WTC11 (cell line): ENCODE measurements at regions not wholly inside any gene's neighbourhood (a gene's known extent, or its start where the extent isn't known, plus 50 kb on each side); places are given as distances from the start of the nearest gene placed in this dataset.

Experiments used
- ATAC-seq: fragments of 200-7000 bp; cut with Tn5 transposase; 2 replicates; pipeline ENCODE4 v1.10.0; 2021; ENCODE audit warnings: mild to moderate bottlenecking, moderate library complexity
- CTCF ChIA-PET: fragments of 300-600 bp; sonication (Branson Sonifier 250); formaldehyde crosslinking; loops from one replicate; lab custom pipeline; 2021; ENCODE audit warnings: antibody characterized with exemption; lab: Charles Lee
- POLR2A ChIA-PET: fragments of 350-600 bp; sonication (Branson Sonifier 250); formaldehyde crosslinking; loops from one replicate; lab custom pipeline; 2021; ENCODE audit warnings: antibody characterized with exemption; lab: Charles Lee
- DNase-seq: peaks from one replicate; pipeline ENCODE4 v3.0.0; 2021; ENCODE audit warnings: low spot score
- H3K27ac Mint-ChIP-seq: 2 replicates; pipeline ENCODE4 v1.8.0; 2021; ENCODE audit warnings: mixed read lengths
- H3K27me3 Mint-ChIP-seq: 2 replicates; pipeline ENCODE4 v1.8.0; 2021; ENCODE audit warnings: low read depth, mild to moderate bottlenecking, moderate library complexity, mixed read lengths
- H3K36me3 Mint-ChIP-seq: 2 replicates; pipeline ENCODE4 v1.8.0; 2021; ENCODE audit warnings: mixed read lengths
- H3K4me1 Mint-ChIP-seq: 2 replicates; pipeline ENCODE4 v1.8.0; 2022; ENCODE audit warnings: mixed read lengths
- H3K4me3 Mint-ChIP-seq: 2 replicates; pipeline ENCODE4 v1.8.0; 2021; ENCODE audit warnings: mild to moderate bottlenecking, moderate library complexity, mixed read lengths
- H3K9me3 Mint-ChIP-seq: 2 replicates; pipeline ENCODE4 v1.8.0; 2021; ENCODE audit warnings: mixed read lengths
- ATF1 ChIP-seq: sonication (generic); formaldehyde crosslinking; IDR thresholded peaks from 2 replicates; pipeline ENCODE4 v1.8.1; 2023; ENCODE audit warnings: mild to moderate bottlenecking, moderate library complexity, missing genetic modification reagents
- CREM ChIP-seq: sonication (generic); formaldehyde crosslinking; IDR thresholded peaks from 2 replicates; pipeline ENCODE4 v1.8.1; 2022; ENCODE audit warnings: mild to moderate bottlenecking, missing genetic modification reagents, moderate library complexity
- ESRRA ChIP-seq: sonication (generic); formaldehyde crosslinking; IDR thresholded peaks from 2 replicates; pipeline ENCODE4 v1.8.1; 2022; ENCODE audit warnings: mild to moderate bottlenecking, missing genetic modification reagents, borderline replicate concordance
- ETV6 ChIP-seq: sonication (generic); formaldehyde crosslinking; IDR thresholded peaks from 2 replicates; pipeline ENCODE4 v1.8.1; 2022; ENCODE audit warnings: mild to moderate bottlenecking, missing genetic modification reagents
- FOXP4 ChIP-seq: sonication (generic); formaldehyde crosslinking; IDR thresholded peaks from 2 replicates; pipeline ENCODE4 v1.8.0; 2022; ENCODE audit warnings: mild to moderate bottlenecking, missing genetic modification reagents
- MXD4 ChIP-seq: fragments of 250-450 bp; sonication (Bioruptor Pico); IDR thresholded peaks from 2 replicates; pipeline ENCODE4 v1.8.0; 2021; ENCODE audit warnings: mild to moderate bottlenecking, moderate library complexity, borderline replicate concordance
- NFATC4 ChIP-seq: fragments of 250-450 bp; sonication (Bioruptor Pico); IDR thresholded peaks from 2 replicates; pipeline ENCODE4 v1.9.0; 2021; ENCODE audit warnings: mild to moderate bottlenecking
- NFYB ChIP-seq: sonication (generic); formaldehyde crosslinking; conservative IDR thresholded peaks from 2 replicates; pipeline ENCODE4 v1.8.0; 2022; ENCODE audit warnings: low read depth, missing genetic modification reagents
- NR3C1 ChIP-seq: sonication (generic); formaldehyde crosslinking; conservative IDR thresholded peaks from 2 replicates; pipeline ENCODE4 v1.8.1; 2023; ENCODE audit warnings: low read depth, mild to moderate bottlenecking, missing genetic modification reagents
- OVOL2 ChIP-seq: fragments of 250-450 bp; sonication (Bioruptor Pico); IDR thresholded peaks from 2 replicates; pipeline ENCODE4 v1.9.0; 2021; ENCODE audit warnings: mild to moderate bottlenecking, borderline replicate concordance
- SMAD4 ChIP-seq: sonication (generic); formaldehyde crosslinking; IDR thresholded peaks from 2 replicates; pipeline ENCODE4 v1.8.0; 2022; ENCODE audit warnings: mild to moderate bottlenecking, missing genetic modification reagents
- TEAD4 ChIP-seq: sonication (generic); formaldehyde crosslinking; IDR thresholded peaks from 2 replicates; pipeline ENCODE4 v1.8.0; 2022; ENCODE audit warnings: mild to moderate bottlenecking, missing genetic modification reagents
- ZNF121 ChIP-seq: sonication (generic); formaldehyde crosslinking; IDR thresholded peaks from 2 replicates; pipeline ENCODE4 v1.8.0; 2023; ENCODE audit warnings: missing genetic modification reagents
- ZNF219 ChIP-seq: sonication (generic); formaldehyde crosslinking; IDR thresholded peaks from 2 replicates; pipeline ENCODE4 v1.8.0; 2023; ENCODE audit warnings: missing genetic modification reagents, mild to moderate bottlenecking, borderline replicate concordance
- ZNF317 ChIP-seq: sonication (generic); formaldehyde crosslinking; IDR thresholded peaks from 2 replicates; pipeline ENCODE4 v1.8.1; 2023; ENCODE audit warnings: low read depth, mild to moderate bottlenecking, moderate library complexity, missing genetic modification reagents, borderline replicate concordance
- ZNF423 ChIP-seq: fragments of 250-450 bp; sonication (Bioruptor Pico); IDR thresholded peaks from 2 replicates; pipeline ENCODE4 v2.1.2; 2022; ENCODE audit warnings: mild to moderate bottlenecking, moderate library complexity
- ZNF671 ChIP-seq: fragments of 250-450 bp; sonication (Bioruptor Pico); IDR thresholded peaks from 2 replicates; pipeline ENCODE4 v1.8.0; 2021; ENCODE audit warnings: mild to moderate bottlenecking
- TF ChIP-seq, protein P1 (sequence below): sonication (generic); formaldehyde crosslinking; IDR thresholded peaks from 2 replicates; pipeline ENCODE4 v1.8.0; 2022; ENCODE audit warnings: missing genetic modification reagents
- TF ChIP-seq, protein P2 (sequence below): sonication (generic); formaldehyde crosslinking; IDR thresholded peaks from 2 replicates; pipeline ENCODE4 v1.8.1; 2023; ENCODE audit warnings: mild to moderate bottlenecking, missing genetic modification reagents
- TF ChIP-seq, protein P3 (sequence below): sonication (generic); formaldehyde crosslinking; conservative IDR thresholded peaks from 2 replicates; pipeline ENCODE4 v1.8.1; 2022; ENCODE audit warnings: mild to moderate bottlenecking, missing genetic modification reagents

- no peak for TF ChIP-seq ZNF121 (CRISPR knock-in tag)
- TF ChIP-seq ZNF423 (CRISPR knock-in tag), result no peak
- no peak for TF ChIP-seq ETV6
- TF ChIP-seq ZNF671 (CRISPR knock-in tag), result no peak
- ChIA-PET CTCF (no interaction called here), POLR2A (no interaction called here)
- no peak overlapping the region for H3K27ac Mint-ChIP-seq
- no peaks in the 10 kb centered on the region for H3K36me3 Mint-ChIP-seq
- H3K27me3 Mint-ChIP-seq, result no peaks in the 10 kb centered on the region
- peaks cover 13% of the 10 kb centered on the region for H3K9me3 Mint-ChIP-seq
- H3K4me1 Mint-ChIP-seq, result no peaks in the 10 kb centered on the region
- no peak for DNase-seq
- ATAC-seq, result no peak
- H3K4me3 Mint-ChIP-seq, result no peak overlapping the region
Measured at GRCh38 chr2:104774631-104775030, 79.3 kb upstream of the POU3F3 start.

DNA sequence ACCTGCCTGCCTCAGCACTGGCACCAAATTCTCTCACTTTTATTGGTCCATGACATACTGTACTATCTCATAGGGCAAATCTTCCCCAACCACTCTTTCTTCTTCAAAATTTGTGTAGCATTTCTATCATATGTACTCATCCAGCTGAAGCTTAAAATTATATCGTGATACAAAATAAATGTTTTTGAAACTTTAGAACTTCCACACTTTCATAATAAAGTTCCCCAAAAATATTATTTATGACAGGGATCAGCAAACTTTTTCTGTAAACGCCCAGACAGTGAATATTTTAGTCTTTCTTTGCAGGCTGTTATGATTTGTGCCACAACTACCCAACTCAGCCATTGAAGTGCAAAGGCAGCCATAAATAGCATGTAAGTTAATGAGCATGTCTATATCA lies 76.2 kb upstream of the POU3F3 start:
- Mint-ChIP-seq H3K36me3 (no peaks in the 10 kb centered on the region), H3K4me3 (no peak overlapping the region), H3K27me3 (no peaks in the 10 kb centered on the region), H3K4me1 (no peaks in the 10 kb centered on the region)
- no peak for TF ChIP-seq NFYB
- no peak for TF ChIP-seq ESRRA (CRISPR knock-in tag)
- TF ChIP-seq, protein P1, sequence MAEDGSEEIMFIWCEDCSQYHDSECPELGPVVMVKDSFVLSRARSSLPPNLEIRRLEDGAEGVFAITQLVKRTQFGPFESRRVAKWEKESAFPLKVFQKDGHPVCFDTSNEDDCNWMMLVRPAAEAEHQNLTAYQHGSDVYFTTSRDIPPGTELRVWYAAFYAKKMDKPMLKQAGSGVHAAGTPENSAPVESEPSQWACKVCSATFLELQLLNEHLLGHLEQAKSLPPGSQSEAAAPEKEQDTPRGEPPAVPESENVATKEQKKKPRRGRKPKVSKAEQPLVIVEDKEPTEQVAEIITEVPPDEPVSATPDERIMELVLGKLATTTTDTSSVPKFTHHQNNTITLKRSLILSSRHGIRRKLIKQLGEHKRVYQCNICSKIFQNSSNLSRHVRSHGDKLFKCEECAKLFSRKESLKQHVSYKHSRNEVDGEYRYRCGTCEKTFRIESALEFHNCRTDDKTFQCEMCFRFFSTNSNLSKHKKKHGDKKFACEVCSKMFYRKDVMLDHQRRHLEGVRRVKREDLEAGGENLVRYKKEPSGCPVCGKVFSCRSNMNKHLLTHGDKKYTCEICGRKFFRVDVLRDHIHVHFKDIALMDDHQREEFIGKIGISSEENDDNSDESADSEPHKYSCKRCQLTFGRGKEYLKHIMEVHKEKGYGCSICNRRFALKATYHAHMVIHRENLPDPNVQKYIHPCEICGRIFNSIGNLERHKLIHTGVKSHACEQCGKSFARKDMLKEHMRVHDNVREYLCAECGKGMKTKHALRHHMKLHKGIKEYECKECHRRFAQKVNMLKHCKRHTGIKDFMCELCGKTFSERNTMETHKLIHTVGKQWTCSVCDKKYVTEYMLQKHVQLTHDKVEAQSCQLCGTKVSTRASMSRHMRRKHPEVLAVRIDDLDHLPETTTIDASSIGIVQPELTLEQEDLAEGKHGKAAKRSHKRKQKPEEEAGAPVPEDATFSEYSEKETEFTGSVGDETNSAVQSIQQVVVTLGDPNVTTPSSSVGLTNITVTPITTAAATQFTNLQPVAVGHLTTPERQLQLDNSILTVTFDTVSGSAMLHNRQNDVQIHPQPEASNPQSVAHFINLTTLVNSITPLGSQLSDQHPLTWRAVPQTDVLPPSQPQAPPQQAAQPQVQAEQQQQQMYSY (CRISPR knock-in tag), result no peak
- TF ChIP-seq, protein P2, sequence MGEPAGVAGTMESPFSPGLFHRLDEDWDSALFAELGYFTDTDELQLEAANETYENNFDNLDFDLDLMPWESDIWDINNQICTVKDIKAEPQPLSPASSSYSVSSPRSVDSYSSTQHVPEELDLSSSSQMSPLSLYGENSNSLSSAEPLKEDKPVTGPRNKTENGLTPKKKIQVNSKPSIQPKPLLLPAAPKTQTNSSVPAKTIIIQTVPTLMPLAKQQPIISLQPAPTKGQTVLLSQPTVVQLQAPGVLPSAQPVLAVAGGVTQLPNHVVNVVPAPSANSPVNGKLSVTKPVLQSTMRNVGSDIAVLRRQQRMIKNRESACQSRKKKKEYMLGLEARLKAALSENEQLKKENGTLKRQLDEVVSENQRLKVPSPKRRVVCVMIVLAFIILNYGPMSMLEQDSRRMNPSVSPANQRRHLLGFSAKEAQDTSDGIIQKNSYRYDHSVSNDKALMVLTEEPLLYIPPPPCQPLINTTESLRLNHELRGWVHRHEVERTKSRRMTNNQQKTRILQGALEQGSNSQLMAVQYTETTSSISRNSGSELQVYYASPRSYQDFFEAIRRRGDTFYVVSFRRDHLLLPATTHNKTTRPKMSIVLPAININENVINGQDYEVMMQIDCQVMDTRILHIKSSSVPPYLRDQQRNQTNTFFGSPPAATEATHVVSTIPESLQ (CRISPR knock-in tag), result no peak
- TF ChIP-seq TEAD4 (CRISPR knock-in tag), result no peak
- TF ChIP-seq, all 79 proteins: peak for 0
- Mint-ChIP-seq H3K9me3 (peaks cover 3% of the 10 kb centered on the region; the same call in 1 of the 2 replicates), H3K27ac (no peak overlapping the region)
- no peak for DNase-seq
- ChIA-PET POLR2A (no interaction called here), CTCF (no interaction called here)
- no peak for ATAC-seq

DNA sequence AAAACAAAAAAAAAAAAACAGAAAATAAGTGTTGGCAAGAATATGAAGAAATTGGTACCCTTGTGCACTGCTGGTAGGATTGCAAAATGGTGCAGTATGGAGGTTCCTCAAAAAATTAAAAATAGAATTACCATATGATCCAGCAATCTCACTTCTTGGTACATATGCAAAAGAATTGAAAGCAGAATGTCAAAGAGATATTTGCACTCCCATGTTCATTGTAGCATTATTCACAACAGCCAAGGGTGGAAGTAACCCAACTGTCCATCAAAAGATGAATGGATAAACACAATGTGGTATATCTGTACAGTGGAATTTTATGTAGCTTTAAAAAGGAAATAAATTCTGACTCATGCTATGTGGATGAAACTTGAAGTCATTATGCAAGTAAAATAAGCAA lies 72.8 kb upstream of the POU3F3 start:
- ChIA-PET POLR2A (no interaction called here), CTCF (no interaction called here)
- no peak overlapping the region for H3K4me3 Mint-ChIP-seq
- DNase-seq (no peak), ATAC-seq (no peak)
- peaks cover 3% of the 10 kb centered on the region; the same call in 1 of the 2 replicates for H3K9me3 Mint-ChIP-seq
- H3K27ac Mint-ChIP-seq, result no peak overlapping the region
- no peaks in the 10 kb centered on the region for H3K4me1 Mint-ChIP-seq
- TF ChIP-seq FOXP4 (no peak), MXD4 (CRISPR knock-in tag) (no peak), OVOL2 (CRISPR knock-in tag) (no peak), ZNF671 (CRISPR knock-in tag) (no peak), NR3C1 (no peak), CREM (CRISPR knock-in tag) (no peak), SMAD4 (CRISPR knock-in tag) (no peak), NFATC4 (CRISPR knock-in tag) (no peak), ZNF317 (CRISPR knock-in tag) (no peak), ZNF219 (CRISPR knock-in tag) (no peak), ESRRA (CRISPR knock-in tag) (no peak), ATF1 (CRISPR knock-in tag) (no peak)
- TF ChIP-seq, protein P3, sequence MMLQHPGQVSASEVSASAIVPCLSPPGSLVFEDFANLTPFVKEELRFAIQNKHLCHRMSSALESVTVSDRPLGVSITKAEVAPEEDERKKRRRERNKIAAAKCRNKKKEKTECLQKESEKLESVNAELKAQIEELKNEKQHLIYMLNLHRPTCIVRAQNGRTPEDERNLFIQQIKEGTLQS, result no peak
- TF ChIP-seq, protein P1 (CRISPR knock-in tag), result no peak
- H3K36me3 Mint-ChIP-seq, result no peaks in the 10 kb centered on the region
- no peaks in the 10 kb centered on the region for H3K27me3 Mint-ChIP-seq
